Neural progenitor cell (in vitro differentiated cells): ENCODE measurements at regions not wholly inside any gene's neighbourhood (a gene's known extent, or its start where the extent isn't known, plus 50 kb on each side); places are given as distances from the start of the nearest gene placed in this dataset.

Source experiments
- DNase-seq: peaks from one replicate; pipeline ENCODE4 v3.0.0-alpha.2; 2016; ENCODE audit warnings: low spot score
- H2AFZ ChIP-seq: fragments of 200-600 bp; sonication (generic); replicated peaks from 2 replicates; pipeline ENCODE4 v1.6.1; 2016; ENCODE audit warnings: antibody characterized with exemption
- H3F3A ChIP-seq: fragments of 200-600 bp; sonication (generic); 2 replicates; pipeline ENCODE4 v1.6.1; 2016; ENCODE audit warnings: antibody characterized with exemption, low read depth
- H3K27ac ChIP-seq: fragments of 200-600 bp; sonication (generic); 2 replicates; pipeline ENCODE4 v1.5.1; 2016; ENCODE audit warnings: mild to moderate bottlenecking
- H3K27me3 ChIP-seq: fragments of 200-600 bp; sonication (generic); 2 replicates; pipeline ENCODE4 v1.6.1; 2016; ENCODE audit warnings: mild to moderate bottlenecking, moderate library complexity
- H3K36me3 ChIP-seq: fragments of 200-600 bp; sonication (generic); 2 replicates; pipeline ENCODE4 v1.5.1; 2016
- H3K4me1 ChIP-seq: fragments of 200-600 bp; sonication (generic); 2 replicates; pipeline ENCODE4 v1.6.1; 2016; ENCODE audit warnings: mixed run types
- H3K4me2 ChIP-seq: fragments of 200-600 bp; sonication (generic); 2 replicates; pipeline ENCODE4 v1.6.1; 2016
- H3K4me3 ChIP-seq: fragments of 200-600 bp; sonication (generic); 2 replicates; pipeline ENCODE4 v1.5.1; 2016
- H3K79me2 ChIP-seq: fragments of 200-600 bp; sonication (generic); 2 replicates; pipeline ENCODE4 v1.6.1; 2016; ENCODE audit warnings: low read depth
- H3K9ac ChIP-seq: fragments of 200-600 bp; sonication (generic); 2 replicates; pipeline ENCODE4 v1.6.1; 2016
- H3K9me3 ChIP-seq: fragments of 200-600 bp; sonication (generic); 2 replicates; pipeline ENCODE4 v1.5.1; 2016; ENCODE audit warnings: low read depth
- H4K20me1 ChIP-seq: fragments of 200-600 bp; sonication (generic); 2 replicates; pipeline ENCODE4 v1.6.1; 2016; ENCODE audit warnings: low read depth
- H3K27ac Mint-ChIP-seq: 3 replicates; pipeline ENCODE4 v1.8.0; 2021; ENCODE audit warnings: mixed read lengths
- H3K27me3 Mint-ChIP-seq: 2 replicates; pipeline ENCODE4 v1.8.0; 2022; ENCODE audit warnings: low read depth, mild to moderate bottlenecking, inconsistent platforms, moderate library complexity, mixed read lengths; ENCODE audit not compliant: insufficient read depth
- H3K36me3 Mint-ChIP-seq: 3 replicates; pipeline ENCODE4 v1.8.0; 2021; ENCODE audit warnings: mixed read lengths
- H3K4me1 Mint-ChIP-seq: 3 replicates; pipeline ENCODE4 v1.8.0; 2021; ENCODE audit warnings: mixed read lengths
- H3K4me3 Mint-ChIP-seq: 3 replicates; pipeline ENCODE4 v1.8.0; 2021; ENCODE audit warnings: mild to moderate bottlenecking, moderate library complexity, mixed read lengths
- H3K9me3 Mint-ChIP-seq: 3 replicates; pipeline ENCODE4 v1.8.0; 2020; ENCODE audit warnings: mixed read lengths
- EZH2 ChIP-seq: fragments of 200-600 bp; sonication (generic); IDR thresholded peaks from 2 replicates; pipeline ENCODE4 v1.6.1; 2017; ENCODE audit warnings: antibody characterized with exemption, mild to moderate bottlenecking, moderate library complexity
- EZH2phosphoT487 ChIP-seq: fragments of 200-600 bp; sonication (generic); IDR thresholded peaks from 2 replicates; pipeline ENCODE4 v1.6.1; 2017; ENCODE audit warnings: antibody characterized with exemption
- TF ChIP-seq, protein P1 (sequence below): fragments of 200-600 bp; sonication (generic); IDR thresholded peaks from 2 replicates; pipeline ENCODE4 v1.5.1; 2017; ENCODE audit warnings: antibody characterized with exemption, mild to moderate bottlenecking

DNA sequence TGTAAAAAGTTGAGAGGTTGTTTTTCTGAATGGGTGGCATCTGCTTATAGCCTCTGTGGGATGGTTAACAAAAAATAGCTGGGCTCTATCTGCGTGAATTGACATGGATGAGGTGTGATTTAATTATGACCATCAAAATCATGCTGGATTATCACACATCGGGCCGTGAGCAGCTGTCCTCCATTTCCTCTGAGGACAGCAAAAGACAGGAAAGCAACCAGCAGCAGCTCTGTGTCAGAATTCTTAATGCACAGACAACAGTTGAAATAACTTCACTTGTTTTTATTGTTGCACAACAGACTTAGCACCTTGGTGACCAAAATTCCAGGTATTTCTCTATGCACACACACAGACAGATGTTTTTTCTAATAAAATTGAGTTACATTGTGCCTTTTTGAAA is 54.5 kb upstream of the LAPTM5 start:
- no peak overlapping the region for H3K4me2 ChIP-seq
- Mint-ChIP-seq H3K4me3 (no peak overlapping the region), H3K27ac (peak overlapping the region; percentile 31), H3K36me3 (no peaks in the 10 kb centered on the region), H3K9me3 (no peaks in the 10 kb centered on the region), H3K4me1 (peaks cover 62% of the 10 kb centered on the region), H3K27me3 (peaks cover 8% of the 10 kb centered on the region)
- no peaks in the 10 kb centered on the region for H3K36me3 ChIP-seq
- H3K79me2 ChIP-seq, result no peaks in the 10 kb centered on the region
- no peaks in the 10 kb centered on the region for H3K27me3 ChIP-seq
- no peaks in the 10 kb centered on the region for H3K9me3 ChIP-seq
- no peak overlapping the region for H3K9ac ChIP-seq
- no peak for DNase-seq
- H3F3A ChIP-seq, result peaks cover 10% of the 10 kb centered on the region
- no peaks in the 10 kb centered on the region for H4K20me1 ChIP-seq
- TF ChIP-seq EZH2phosphoT487 (no peak), EZH2 (no peak)
- TF ChIP-seq, protein P1, sequence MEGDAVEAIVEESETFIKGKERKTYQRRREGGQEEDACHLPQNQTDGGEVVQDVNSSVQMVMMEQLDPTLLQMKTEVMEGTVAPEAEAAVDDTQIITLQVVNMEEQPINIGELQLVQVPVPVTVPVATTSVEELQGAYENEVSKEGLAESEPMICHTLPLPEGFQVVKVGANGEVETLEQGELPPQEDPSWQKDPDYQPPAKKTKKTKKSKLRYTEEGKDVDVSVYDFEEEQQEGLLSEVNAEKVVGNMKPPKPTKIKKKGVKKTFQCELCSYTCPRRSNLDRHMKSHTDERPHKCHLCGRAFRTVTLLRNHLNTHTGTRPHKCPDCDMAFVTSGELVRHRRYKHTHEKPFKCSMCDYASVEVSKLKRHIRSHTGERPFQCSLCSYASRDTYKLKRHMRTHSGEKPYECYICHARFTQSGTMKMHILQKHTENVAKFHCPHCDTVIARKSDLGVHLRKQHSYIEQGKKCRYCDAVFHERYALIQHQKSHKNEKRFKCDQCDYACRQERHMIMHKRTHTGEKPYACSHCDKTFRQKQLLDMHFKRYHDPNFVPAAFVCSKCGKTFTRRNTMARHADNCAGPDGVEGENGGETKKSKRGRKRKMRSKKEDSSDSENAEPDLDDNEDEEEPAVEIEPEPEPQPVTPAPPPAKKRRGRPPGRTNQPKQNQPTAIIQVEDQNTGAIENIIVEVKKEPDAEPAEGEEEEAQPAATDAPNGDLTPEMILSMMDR, result no peak
- no peak overlapping the region for H3K27ac ChIP-seq
- peaks cover 47% of the 10 kb centered on the region for H3K4me1 ChIP-seq
- H2AFZ ChIP-seq, result no peak overlapping the region
- no peak overlapping the region for H3K4me3 ChIP-seq

DNA sequence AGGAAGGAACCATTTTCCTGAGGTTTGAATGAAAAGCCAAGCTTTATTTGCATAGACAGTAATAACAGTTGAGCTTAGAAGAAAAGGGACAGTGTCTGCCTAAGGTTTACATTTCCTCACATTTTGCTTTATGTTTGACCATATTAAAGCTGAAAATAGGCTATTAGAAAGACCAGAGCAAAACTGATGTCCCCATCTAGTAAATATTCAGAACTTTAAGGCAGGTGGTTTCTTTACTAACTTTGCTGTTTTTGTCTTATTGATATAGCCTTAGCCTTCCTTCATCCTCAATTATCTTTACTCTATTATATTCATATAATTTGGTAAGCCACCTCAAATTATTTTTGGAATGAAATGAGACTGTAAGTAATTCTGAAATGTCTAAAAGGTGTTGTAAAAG is 53.6 kb upstream of the LAPTM5 start:
- Histone ChIP-seq H3F3A (peaks cover 5% of the 10 kb centered on the region), H3K9ac (no peak overlapping the region), H3K36me3 (no peaks in the 10 kb centered on the region), H4K20me1 (no peaks in the 10 kb centered on the region), H3K79me2 (no peaks in the 10 kb centered on the region), H3K27me3 (no peaks in the 10 kb centered on the region), H3K4me1 (peaks cover 40% of the 10 kb centered on the region), H3K4me3 (no peak overlapping the region), H3K9me3 (no peaks in the 10 kb centered on the region), H2AFZ (no peak overlapping the region), H3K27ac (no peak overlapping the region), H3K4me2 (no peak overlapping the region)
- peaks cover 8% of the 10 kb centered on the region for H3K27me3 Mint-ChIP-seq
- no peak for DNase-seq
- H3K36me3 Mint-ChIP-seq, result no peaks in the 10 kb centered on the region
- no peak overlapping the region for H3K27ac Mint-ChIP-seq
- H3K4me3 Mint-ChIP-seq, result no peak overlapping the region
- TF ChIP-seq EZH2phosphoT487 (no peak), EZH2 (no peak)
- TF ChIP-seq, protein P1, result no peak
- H3K9me3 Mint-ChIP-seq, result no peaks in the 10 kb centered on the region
- peaks cover 63% of the 10 kb centered on the region for H3K4me1 Mint-ChIP-seq

DNA sequence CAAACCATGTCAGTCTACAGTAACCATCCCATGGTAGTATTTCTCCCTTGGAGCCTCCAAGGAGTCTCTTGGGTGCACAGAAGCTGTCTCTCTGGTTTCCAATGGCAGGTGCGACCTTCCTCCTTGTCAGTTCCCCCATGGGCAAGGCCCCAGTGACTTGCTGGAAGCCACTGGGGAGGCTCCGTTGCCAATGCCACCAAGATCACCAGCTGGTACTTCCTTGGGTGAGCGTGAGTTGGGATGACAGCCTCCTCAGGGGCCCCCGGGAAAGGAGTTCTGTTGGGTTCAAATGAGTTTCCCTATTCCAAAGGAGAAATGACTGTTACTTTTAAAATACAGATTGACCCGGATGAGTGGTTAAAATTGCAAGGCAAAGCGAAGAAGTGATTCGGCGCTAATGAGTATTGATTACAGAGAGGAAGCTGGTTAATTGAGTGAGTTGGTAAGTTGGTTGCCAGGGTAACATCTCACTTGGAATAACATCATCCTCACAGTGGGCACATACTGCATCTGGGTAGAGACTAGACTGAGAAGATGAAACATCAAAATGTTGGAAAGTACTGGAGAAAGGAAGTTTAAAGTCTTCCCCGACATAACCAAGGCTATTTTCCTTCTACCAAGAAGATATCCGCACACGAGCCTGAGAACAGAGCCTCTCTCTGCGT is 53.0 kb upstream of the LAPTM5 start:
- peak overlapping the region; percentile 12 for H3K27ac Mint-ChIP-seq
- no peaks in the 10 kb centered on the region for H3K9me3 Mint-ChIP-seq
- no peaks in the 10 kb centered on the region for H3K79me2 ChIP-seq
- no peak overlapping the region for H2AFZ ChIP-seq
- H3K36me3 ChIP-seq, result no peaks in the 10 kb centered on the region
- H3K4me2 ChIP-seq, result no peak overlapping the region
- H3K27me3 Mint-ChIP-seq, result peaks cover 6% of the 10 kb centered on the region
- H3K27ac ChIP-seq, result no peak overlapping the region
- H3K4me3 Mint-ChIP-seq, result no peak overlapping the region
- no peak overlapping the region for H3K9ac ChIP-seq
- H3K27me3 ChIP-seq, result no peaks in the 10 kb centered on the region
- TF ChIP-seq, protein P1, result no peak
- TF ChIP-seq EZH2phosphoT487, result no peak
- TF ChIP-seq EZH2, result no peak
- no peaks in the 10 kb centered on the region for H3K36me3 Mint-ChIP-seq
- peaks cover 69% of the 10 kb centered on the region for H3K4me1 Mint-ChIP-seq
- no peaks in the 10 kb centered on the region for H3K9me3 ChIP-seq
- H3F3A ChIP-seq, result peaks cover 5% of the 10 kb centered on the region
- H4K20me1 ChIP-seq, result no peaks in the 10 kb centered on the region
- H3K4me3 ChIP-seq, result no peak overlapping the region
- H3K4me1 ChIP-seq, result peaks cover 36% of the 10 kb centered on the region
- DNase-seq, result no peak
